ENCODE measurements at regions not wholly inside any gene's neighbourhood (a gene's known extent, or its start where the extent isn't known, plus 50 kb on each side); places are given as distances from the start of the nearest gene placed in this dataset.

DNA sequence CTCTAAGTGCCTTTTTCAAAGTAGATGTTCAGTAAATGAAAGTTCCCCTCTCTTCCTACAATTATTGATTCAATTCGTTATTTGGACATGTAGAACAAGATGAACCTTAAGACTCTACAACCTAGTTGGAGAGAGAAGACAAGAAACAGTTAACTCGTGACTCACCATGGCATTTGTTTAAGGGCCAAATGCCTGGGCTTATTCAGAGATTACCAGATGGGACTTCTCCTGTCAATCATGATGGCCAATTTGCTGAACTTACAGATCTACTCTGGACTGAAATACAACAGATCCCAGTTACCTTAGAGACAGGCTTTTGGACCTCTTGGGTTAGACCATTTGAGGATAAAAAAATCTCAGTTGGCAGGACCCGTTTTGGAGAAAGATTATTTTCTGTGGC lies 93.5 kb downstream of the C1orf94 start:
- Mint-ChIP-seq H3K27ac (ENCODE audit: unreplicated experiment) (no peak overlapping the region), H3K36me3 (ENCODE audit: insufficient read depth, unreplicated experiment) (no peaks in the 10 kb centered on the region), H3K4me3 (ENCODE audit: unreplicated experiment) (no peak overlapping the region), H3K4me1 (ENCODE audit: low read depth, unreplicated experiment) (no peaks in the 10 kb centered on the region), H3K27me3 (ENCODE audit: insufficient read depth, unreplicated experiment) (peaks cover 7% of the 10 kb centered on the region), H3K9me3 (ENCODE audit: unreplicated experiment) (no peaks in the 10 kb centered on the region)
- H3K9me3 ChIP-seq = no peaks in the 10 kb centered on the region
- no peaks in the 10 kb centered on the region; the same call in 1 of the 2 replicates for H3K27me3 ChIP-seq (replicated peaks; ENCODE audit: control insufficient read depth, insufficient read depth, low read length)
- no peak overlapping the region for H3K4me3 ChIP-seq (ENCODE audit: low read depth, low read length)
- ChIA-PET CTCF (no interaction called here), POLR2A (no interaction called here)
- no peak for DNase-seq
- BruUV-seq (replicated peaks) = no TSS peak
- H3K36me3 ChIP-seq (ENCODE audit: control insufficient read depth, insufficient read depth, low read length) = no peaks in the 10 kb centered on the region
- TF ChIP-seq, protein P1, sequence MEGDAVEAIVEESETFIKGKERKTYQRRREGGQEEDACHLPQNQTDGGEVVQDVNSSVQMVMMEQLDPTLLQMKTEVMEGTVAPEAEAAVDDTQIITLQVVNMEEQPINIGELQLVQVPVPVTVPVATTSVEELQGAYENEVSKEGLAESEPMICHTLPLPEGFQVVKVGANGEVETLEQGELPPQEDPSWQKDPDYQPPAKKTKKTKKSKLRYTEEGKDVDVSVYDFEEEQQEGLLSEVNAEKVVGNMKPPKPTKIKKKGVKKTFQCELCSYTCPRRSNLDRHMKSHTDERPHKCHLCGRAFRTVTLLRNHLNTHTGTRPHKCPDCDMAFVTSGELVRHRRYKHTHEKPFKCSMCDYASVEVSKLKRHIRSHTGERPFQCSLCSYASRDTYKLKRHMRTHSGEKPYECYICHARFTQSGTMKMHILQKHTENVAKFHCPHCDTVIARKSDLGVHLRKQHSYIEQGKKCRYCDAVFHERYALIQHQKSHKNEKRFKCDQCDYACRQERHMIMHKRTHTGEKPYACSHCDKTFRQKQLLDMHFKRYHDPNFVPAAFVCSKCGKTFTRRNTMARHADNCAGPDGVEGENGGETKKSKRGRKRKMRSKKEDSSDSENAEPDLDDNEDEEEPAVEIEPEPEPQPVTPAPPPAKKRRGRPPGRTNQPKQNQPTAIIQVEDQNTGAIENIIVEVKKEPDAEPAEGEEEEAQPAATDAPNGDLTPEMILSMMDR (IDR thresholded peaks at IDR 0.05; ENCODE audit: insufficient read depth in 1 of 2, low read depth in 1 of 2, low read length in 1 of 2, severe bottlenecking in 1 of 2, unreplicated experiment in 1 of 2) = no peak
- no peaks in the 10 kb centered on the region for H3K4me1 ChIP-seq
- intact Hi-C loops (cut with micrococcal nuclease; ENCODE audit: unreplicated experiment) = no loop called here

DNA sequence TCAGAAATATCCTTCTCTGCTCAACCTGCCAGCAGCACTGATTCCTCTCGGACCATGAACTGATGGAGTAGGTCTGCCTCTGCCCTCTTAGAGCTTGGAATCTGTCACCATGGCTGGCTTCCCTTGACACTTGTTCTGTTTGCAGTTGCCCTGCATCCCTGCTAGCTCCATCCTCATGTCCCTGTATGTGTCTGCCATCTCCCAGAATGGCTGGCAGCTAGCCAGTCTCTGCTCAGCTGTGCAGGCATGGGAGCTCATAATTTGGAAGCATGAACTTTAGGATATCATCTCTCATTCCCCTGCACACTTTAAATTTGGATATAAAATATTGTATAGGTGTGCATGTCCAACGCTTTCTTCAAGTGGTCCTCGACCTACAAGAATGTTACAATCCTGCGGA lies 95.4 kb downstream of the C1orf94 start:
- H3K36me3 Mint-ChIP-seq (ENCODE audit: insufficient read depth, unreplicated experiment) = no peaks in the 10 kb centered on the region
- Histone ChIP-seq H3K36me3 (ENCODE audit: control insufficient read depth, insufficient read depth, low read length) (no peaks in the 10 kb centered on the region), H3K9me3 (no peaks in the 10 kb centered on the region), H3K4me3 (ENCODE audit: low read depth, low read length) (no peak overlapping the region), H3K4me1 (no peaks in the 10 kb centered on the region), H3K27me3 (replicated peaks; ENCODE audit: control insufficient read depth, insufficient read depth, low read length) (no peaks in the 10 kb centered on the region; the same call in 1 of the 2 replicates)
- no peak for DNase-seq
- ChIA-PET CTCF (no interaction called here), POLR2A (no interaction called here)
- no peaks in the 10 kb centered on the region for H3K4me1 Mint-ChIP-seq (ENCODE audit: low read depth, unreplicated experiment)
- H3K27me3 Mint-ChIP-seq (ENCODE audit: insufficient read depth, unreplicated experiment) = peaks cover 7% of the 10 kb centered on the region
- no peaks in the 10 kb centered on the region for H3K9me3 Mint-ChIP-seq (ENCODE audit: unreplicated experiment)
- intact Hi-C loops (cut with micrococcal nuclease; ENCODE audit: unreplicated experiment) = no loop called here
- H3K4me3 Mint-ChIP-seq (ENCODE audit: unreplicated experiment) = no peak overlapping the region
- TF ChIP-seq, protein P1 (IDR thresholded peaks at IDR 0.05; ENCODE audit: insufficient read depth in 1 of 2, low read depth in 1 of 2, low read length in 1 of 2, severe bottlenecking in 1 of 2, unreplicated experiment in 1 of 2) = no peak
- no TSS peak for BruUV-seq (replicated peaks)
- no peak overlapping the region for H3K27ac Mint-ChIP-seq (ENCODE audit: unreplicated experiment)

DNA sequence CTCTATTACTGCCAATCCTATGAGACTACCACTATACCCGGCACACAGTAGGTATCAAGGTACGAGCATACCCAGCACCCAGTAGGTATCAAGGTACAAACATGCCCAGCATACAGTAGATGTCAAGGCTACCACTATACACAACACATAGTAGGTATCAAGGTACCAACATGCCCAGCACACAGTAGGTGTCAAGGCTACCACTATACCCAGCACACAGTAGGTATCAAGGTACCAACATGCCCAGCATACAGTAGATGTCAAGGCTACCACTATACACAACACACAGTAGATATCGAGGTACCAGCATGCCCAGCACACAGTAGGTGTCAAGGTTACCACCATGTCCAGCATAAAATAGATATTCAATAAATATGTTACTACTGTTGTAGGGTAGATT lies 98.4 kb downstream of the C1orf94 start:
- no TSS peak for BruUV-seq (replicated peaks)
- DNase-seq = no peak
- H3K36me3 ChIP-seq (ENCODE audit: control insufficient read depth, insufficient read depth, low read length) = no peaks in the 10 kb centered on the region
- no peak overlapping the region for H3K27ac Mint-ChIP-seq (ENCODE audit: unreplicated experiment)
- H3K36me3 Mint-ChIP-seq (ENCODE audit: insufficient read depth, unreplicated experiment) = no peaks in the 10 kb centered on the region
- H3K9me3 ChIP-seq = no peaks in the 10 kb centered on the region
- no peaks in the 10 kb centered on the region for H3K9me3 Mint-ChIP-seq (ENCODE audit: unreplicated experiment)
- H3K4me1 Mint-ChIP-seq (ENCODE audit: low read depth, unreplicated experiment) = no peaks in the 10 kb centered on the region
- intact Hi-C loops (cut with micrococcal nuclease; ENCODE audit: unreplicated experiment) = no loop called here
- ChIA-PET POLR2A (no interaction called here), CTCF (no interaction called here)
- TF ChIP-seq, protein P1 (IDR thresholded peaks at IDR 0.05; ENCODE audit: insufficient read depth in 1 of 2, low read depth in 1 of 2, low read length in 1 of 2, severe bottlenecking in 1 of 2, unreplicated experiment in 1 of 2) = no peak
- peaks cover 7% of the 10 kb centered on the region for H3K27me3 Mint-ChIP-seq (ENCODE audit: insufficient read depth, unreplicated experiment)
- H3K4me1 ChIP-seq = no peaks in the 10 kb centered on the region
- H3K4me3 ChIP-seq (ENCODE audit: low read depth, low read length) = no peak overlapping the region
- no peaks in the 10 kb centered on the region; the same call in 1 of the 2 replicates for H3K27me3 ChIP-seq (replicated peaks; ENCODE audit: control insufficient read depth, insufficient read depth, low read length)
- no peak overlapping the region for H3K4me3 Mint-ChIP-seq (ENCODE audit: unreplicated experiment)
